ENCODE measurements at regions not wholly inside any gene's neighbourhood (a gene's known extent, or its start where the extent isn't known, plus 50 kb on each side); places are given as distances from the start of the nearest gene placed in this dataset.

- Histone ChIP-seq H3K4me1 (no peaks in the 10 kb centered on the region), H3K27me3 (replicated peaks in 1 of 7) (peaks cover 0 to 8% (median 0%) of the 10 kb centered on the region in 7 donors), H3K27ac (no peak overlapping the region), H3K36me3 (no peaks in the 10 kb centered on the region), H3K4me3 (no peak overlapping the region), H3K9me3 (peaks cover 0 to 35% (median 30%) of the 10 kb centered on the region in 8 donors)
- TF ChIP-seq POLR2AphosphoS5 (IDR thresholded peaks at IDR 0.05): no peak
- TF ChIP-seq CTCF (IDR thresholded peaks at IDR 0.05 in 8 of 11, conservative IDR thresholded peaks at IDR 0.05 in 3 of 11): no peak
- TF ChIP-seq POLR2A (IDR thresholded peaks at IDR 0.05): no peak
- no peak for DNase-seq
- intact Hi-C loops (cut with DNase I; ENCODE audit: low total_unique reads): no loop called here
Observed at GRCh38 chr16:16821261-16821660, 442.3 kb downstream of the NPIPA7 start.

- H3K27ac ChIP-seq: no peak overlapping the region
- H3K4me1 ChIP-seq: no peaks in the 10 kb centered on the region
- no peaks in the 10 kb centered on the region for H3K36me3 ChIP-seq
- no peak overlapping the region for H3K4me3 ChIP-seq
- 34 to 48% (median 44%) methylated on average over 6 of the region's 6 CpGs for WGBS, 5 donors
- DNase-seq: no peak
- H3K9me3 ChIP-seq: peaks cover 0 to 4% (median 0%) of the 10 kb centered on the region in 8 donors
- H3K27me3 ChIP-seq (replicated peaks in 1 of 7): peaks cover 0 to 16% (median 0%) of the 10 kb centered on the region in 7 donors
- TF ChIP-seq CTCF (IDR thresholded peaks at IDR 0.05 in 8 of 11, conservative IDR thresholded peaks at IDR 0.05 in 3 of 11): no peak
- TF ChIP-seq POLR2A (IDR thresholded peaks at IDR 0.05): no peak
- no peak for TF ChIP-seq POLR2AphosphoS5 (IDR thresholded peaks at IDR 0.05)
- intact Hi-C loops (cut with DNase I; ENCODE audit: low total_unique reads): no loop called here
Observed at GRCh38 chr16:16828913-16829398, 450.0 kb downstream of the NPIPA7 start.

GRCh38 chr16:16830401-16830800, 451.5 kb downstream of the NPIPA7 start:
- Histone ChIP-seq H3K36me3 (no peaks in the 10 kb centered on the region), H3K27me3 (replicated peaks in 1 of 7) (peaks cover 0 to 16% (median 0%) of the 10 kb centered on the region in 7 donors), H3K4me1 (no peaks in the 10 kb centered on the region), H3K27ac (no peak overlapping the region), H3K9me3 (peaks cover 0 to 11% (median 0%) of the 10 kb centered on the region in 8 donors), H3K4me3 (no peak overlapping the region)
- TF ChIP-seq POLR2AphosphoS5 (IDR thresholded peaks at IDR 0.05) (no peak), CTCF (IDR thresholded peaks at IDR 0.05 in 8 of 11, conservative IDR thresholded peaks at IDR 0.05 in 3 of 11) (no peak), POLR2A (IDR thresholded peaks at IDR 0.05) (no peak)
- DNase-seq: no peak
- WGBS, 5 donors: 76 to 88% (median 81%) methylated on average over 1 of the region's 1 CpG
- intact Hi-C loops (cut with DNase I; ENCODE audit: low total_unique reads): no loop called here

GRCh38 chr16:16830973-16831372, 452.0 kb downstream of the NPIPA7 start:
- no peak for DNase-seq
- 70 to 80% (median 75%) methylated on average over 2 of the region's 2 CpGs for WGBS, 5 donors
- H3K36me3 ChIP-seq: no peaks in the 10 kb centered on the region
- H3K9me3 ChIP-seq: peaks cover 0 to 11% (median 0%) of the 10 kb centered on the region in 8 donors
- intact Hi-C loops (cut with DNase I; ENCODE audit: low total_unique reads): no loop called here
- peaks cover 0 to 16% (median 0%) of the 10 kb centered on the region in 7 donors for H3K27me3 ChIP-seq (replicated peaks in 1 of 7)
- no peak for TF ChIP-seq POLR2AphosphoS5 (IDR thresholded peaks at IDR 0.05)
- no peak for TF ChIP-seq CTCF (IDR thresholded peaks at IDR 0.05 in 8 of 11, conservative IDR thresholded peaks at IDR 0.05 in 3 of 11)
- TF ChIP-seq POLR2A (IDR thresholded peaks at IDR 0.05): no peak
- H3K27ac ChIP-seq: no peak overlapping the region
- no peaks in the 10 kb centered on the region for H3K4me1 ChIP-seq
- no peak overlapping the region for H3K4me3 ChIP-seq
